Endothelial cell of hepatic sinusoid (primary cell): ENCODE measurements at regions not wholly inside any gene's neighbourhood (a gene's known extent, or its start where the extent isn't known, plus 50 kb on each side); places are given as distances from the start of the nearest gene placed in this dataset.
"Not testable (repeated sequence)": the region's sequence is repeated elsewhere in the genome, so short reads cannot be mapped to it uniquely, and the experiment has no call there.

Experiments used
- in situ Hi-C: cut with HindIII; loops from 2 replicates; pipeline ENCODE4 v1.10.0; 2017; ENCODE audit warnings: low sequenced_read_pairs

- in situ Hi-C loops, result no loop called here
These were observed 76.0 kb downstream of the CHD9NB start for GRCh38 chr16:52976539-52977167.

GRCh38 chr16:52967744-52968143 lies 85.0 kb downstream of the CHD9NB start:
- in situ Hi-C loops, result no loop called here

GRCh38 chr16:52964290-52964689 lies 88.4 kb downstream of the CHD9NB start:
- in situ Hi-C loops, result no loop called here

GRCh38 chr16:52963855-52964242 lies 88.8 kb downstream of the CHD9NB start:
- in situ Hi-C loops, result no loop called here

- in situ Hi-C loops, result no loop called here
These were observed 89.4 kb downstream of the CHD9NB start for GRCh38 chr16:52963212-52963854.

GRCh38 chr16:52958951-52959350 lies 93.7 kb downstream of the CHD9NB start:
- in situ Hi-C loops, result no loop called here

GRCh38 chr16:52957199-52957598 lies 95.5 kb downstream of the CHD9NB start:
- in situ Hi-C loops, result no loop called here

GRCh38 chr16:52956044-52956443 lies 96.7 kb downstream of the CHD9NB start:
- in situ Hi-C loops, result no loop called here

GRCh38 chr16:52953215-52953614 lies 99.5 kb downstream of the CHD9NB start:
- in situ Hi-C loops, result no loop called here

GRCh38 chr16:52948946-52949345 lies 103.8 kb downstream of the CHD9NB start:
- in situ Hi-C loops, result no loop called here

- in situ Hi-C loops, result no loop called here
These were observed 120.4 kb downstream of the CHD9NB start for GRCh38 chr16:52932321-52932720.

GRCh38 chr16:52929478-52930400 lies 123.0 kb downstream of the CHD9NB start:
- in situ Hi-C loops, result no loop called here

- in situ Hi-C loops, result no loop called here
These were observed 123.7 kb downstream of the CHD9NB start for GRCh38 chr16:52928955-52929354.

- in situ Hi-C loops, result no loop called here
These were observed 127.6 kb downstream of the CHD9NB start for GRCh38 chr16:52925143-52925542.

GRCh38 chr16:52924162-52924561 lies 128.5 kb downstream of the CHD9NB start:
- in situ Hi-C loops, result no loop called here

GRCh38 chr16:52921104-52921503 lies 131.6 kb downstream of the CHD9NB start:
- in situ Hi-C loops, result no loop called here

GRCh38 chr16:52920331-52920730 lies 132.4 kb downstream of the CHD9NB start:
- in situ Hi-C loops, result no loop called here

GRCh38 chr16:52914428-52914827 lies 138.3 kb downstream of the CHD9NB start:
- in situ Hi-C loops, result no loop called here

GRCh38 chr16:52912565-52913173 lies 140.0 kb downstream of the CHD9NB start:
- in situ Hi-C loops, result no loop called here

- in situ Hi-C loops, result not testable (repeated sequence)
These were observed 144.6 kb downstream of the CHD9NB start for GRCh38 chr16:52908057-52908456.

GRCh38 chr16:52906281-52906680 lies 146.4 kb downstream of the CHD9NB start:
- in situ Hi-C loops, result no loop called here
